Left ventricle myocardium inferior (tissue), 1 donor: ENCODE measurements at regions not wholly inside any gene's neighbourhood (a gene's known extent, or its start where the extent isn't known, plus 50 kb on each side); places are given as distances from the start of the nearest gene placed in this dataset.
"Not testable (repeated sequence)": the region's sequence is repeated elsewhere in the genome, so short reads cannot be mapped to it uniquely, and the experiment has no call there.

Experiments
- DNase-seq: peaks from one replicate; pipeline ENCODE4 v3.0.0-alpha.2; 2020
- H3K27ac ChIP-seq: fragments of 200-600 bp; replicated peaks from 2 replicates; pipeline ENCODE4 v1.8.0; 2021
- H3K27me3 ChIP-seq: fragments of 200-600 bp; 2 replicates; pipeline ENCODE4 v1.8.0; 2021; ENCODE audit warnings: low read depth
- H3K36me3 ChIP-seq: fragments of 200-600 bp; 2 replicates; pipeline ENCODE4 v1.8.0; 2021
- H3K4me1 ChIP-seq: fragments of 200-600 bp; 2 replicates; pipeline ENCODE4 v1.8.0; 2021
- H3K4me3 ChIP-seq: fragments of 200-600 bp; 2 replicates; pipeline ENCODE4 v1.8.0; 2021; ENCODE audit warnings: mild to moderate bottlenecking, moderate library complexity
- H3K9me3 ChIP-seq: fragments of 200-600 bp; replicated peaks from 2 replicates; pipeline ENCODE4 v1.8.0; 2021
- CTCF ChIP-seq: fragments of 200-600 bp; IDR thresholded peaks from 2 replicates; pipeline ENCODE4 v1.8.0; 2021; ENCODE audit warnings: antibody characterized with exemption, mild to moderate bottlenecking, borderline replicate concordance
- intact Hi-C: fragments of 100-400 bp; cut with micrococcal nuclease; formaldehyde crosslinking; loops from one replicate; pipeline ENCODE4 v1.11.0; 2022
- donor health status: DM: no; HTN: yes; CAD: no; lungs with severe emphysema.

GRCh38 chr16:60107871-60108270 is 1373.8 kb upstream of the GOT2 start:
- H3K36me3 ChIP-seq = no peaks in the 10 kb centered on the region
- DNase-seq = no peak
- no peaks in the 10 kb centered on the region for H3K27me3 ChIP-seq
- peaks cover 5% of the 10 kb centered on the region for H3K9me3 ChIP-seq
- TF ChIP-seq CTCF = no peak
- H3K27ac ChIP-seq = no peak overlapping the region
- intact Hi-C loops = no loop called here
- H3K4me1 ChIP-seq = no peaks in the 10 kb centered on the region
- H3K4me3 ChIP-seq = no peak overlapping the region

- H3K4me1 ChIP-seq = no peaks in the 10 kb centered on the region
- intact Hi-C loops = no loop called here
- H3K27me3 ChIP-seq = no peaks in the 10 kb centered on the region
Measured at GRCh38 chr16:60107437-60107836, 1373.3 kb upstream of the GOT2 start.

GRCh38 chr16:60100371-60100770 is 1366.3 kb upstream of the GOT2 start:
- Histone ChIP-seq H3K36me3 (no peaks in the 10 kb centered on the region), H3K4me1 (no peaks in the 10 kb centered on the region), H3K27me3 (no peaks in the 10 kb centered on the region), H3K9me3 (peaks cover 36% of the 10 kb centered on the region), H3K27ac (no peak overlapping the region), H3K4me3 (no peak overlapping the region)
- intact Hi-C loops = no loop called here
- no peak for TF ChIP-seq CTCF
- no peak for DNase-seq

More at GRCh38 chr16:60107437-60107836, 1373.3 kb upstream of the GOT2 start:
- Histone ChIP-seq H3K9me3 (peaks cover 5% of the 10 kb centered on the region), H3K4me3 (no peak overlapping the region), H3K27ac (no peak overlapping the region), H3K36me3 (no peaks in the 10 kb centered on the region)
- TF ChIP-seq CTCF = no peak
- DNase-seq = no peak

- DNase-seq = no peak
- H3K9me3 ChIP-seq = peaks cover 19% of the 10 kb centered on the region
- H3K27ac ChIP-seq = no peak overlapping the region
- no peak for TF ChIP-seq CTCF
- H3K4me1 ChIP-seq = no peaks in the 10 kb centered on the region
- no peaks in the 10 kb centered on the region for H3K27me3 ChIP-seq
- no peak overlapping the region for H3K4me3 ChIP-seq
- H3K36me3 ChIP-seq = no peaks in the 10 kb centered on the region
- intact Hi-C loops = no loop called here
Measured at GRCh38 chr16:60091529-60091928, 1357.4 kb upstream of the GOT2 start.

- Histone ChIP-seq H3K36me3 (no peaks in the 10 kb centered on the region), H3K27me3 (no peaks in the 10 kb centered on the region), H3K9me3 (peaks cover 19% of the 10 kb centered on the region), H3K4me1 (no peaks in the 10 kb centered on the region), H3K27ac (no peak overlapping the region), H3K4me3 (no peak overlapping the region)
- intact Hi-C loops = no loop called here
- DNase-seq = no peak
- no peak for TF ChIP-seq CTCF
Measured at GRCh38 chr16:60091071-60091470, 1357.0 kb upstream of the GOT2 start.

- intact Hi-C loops = no loop called here
Measured at GRCh38 chr16:60087530-60087929, 1353.4 kb upstream of the GOT2 start.

GRCh38 chr16:60078819-60079218 is 1344.7 kb upstream of the GOT2 start:
- intact Hi-C loops, H3K4me1 ChIP-seq, H3K4me3 ChIP-seq, H3K27me3 ChIP-seq, DNase-seq, H3K9me3 ChIP-seq, H3K27ac ChIP-seq, H3K36me3 ChIP-seq: not testable (repeated sequence)

More at GRCh38 chr16:60087530-60087929, 1353.4 kb upstream of the GOT2 start:
- H3K4me3 ChIP-seq = no peak overlapping the region
- DNase-seq = no peak
- H3K27me3 ChIP-seq = no peaks in the 10 kb centered on the region
- no peaks in the 10 kb centered on the region for H3K36me3 ChIP-seq
- no peak overlapping the region for H3K27ac ChIP-seq
- peaks cover 6% of the 10 kb centered on the region for H3K9me3 ChIP-seq
- no peaks in the 10 kb centered on the region for H3K4me1 ChIP-seq
- TF ChIP-seq CTCF = no peak
